ENCODE measurements at regions not wholly inside any gene's neighbourhood (a gene's known extent, or its start where the extent isn't known, plus 50 kb on each side); places are given as distances from the start of the nearest gene placed in this dataset.

DNA sequence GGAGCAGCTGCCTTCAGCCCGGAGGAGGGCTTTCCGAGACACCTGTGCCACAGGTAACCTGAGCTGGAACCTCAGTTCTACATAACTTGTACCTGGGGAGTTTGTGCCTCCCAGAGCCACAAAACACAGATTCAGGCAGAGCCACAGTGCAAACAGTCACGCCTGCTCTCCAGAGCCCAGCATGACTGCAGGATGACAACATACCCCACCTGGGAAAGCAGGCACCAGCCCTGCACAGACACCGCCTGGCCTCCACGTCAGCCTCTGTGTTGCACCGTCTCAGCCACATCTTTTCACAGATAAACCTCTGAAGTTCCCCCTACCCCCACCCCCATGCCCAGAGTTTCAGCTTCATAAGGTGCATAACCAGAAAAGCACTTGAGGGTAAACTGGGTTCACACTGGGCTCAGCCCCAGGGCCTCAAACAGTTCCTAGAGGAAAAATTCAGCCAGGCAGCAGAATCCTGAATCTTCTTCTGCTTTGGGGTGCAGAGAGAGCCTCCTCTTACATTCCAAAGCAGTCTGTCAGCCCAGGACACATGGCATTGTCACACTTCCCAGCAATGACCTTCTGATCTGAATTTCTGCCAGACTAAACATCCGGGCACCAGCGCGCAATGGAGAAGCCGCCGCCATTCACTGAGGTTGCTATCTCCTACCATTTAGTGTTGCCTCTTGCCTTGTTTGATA is 229.5 kb downstream of the TOMM20 start:
- DNase-seq (ENCODE audit: extremely low read depth, insufficient read length): no peak

DNA sequence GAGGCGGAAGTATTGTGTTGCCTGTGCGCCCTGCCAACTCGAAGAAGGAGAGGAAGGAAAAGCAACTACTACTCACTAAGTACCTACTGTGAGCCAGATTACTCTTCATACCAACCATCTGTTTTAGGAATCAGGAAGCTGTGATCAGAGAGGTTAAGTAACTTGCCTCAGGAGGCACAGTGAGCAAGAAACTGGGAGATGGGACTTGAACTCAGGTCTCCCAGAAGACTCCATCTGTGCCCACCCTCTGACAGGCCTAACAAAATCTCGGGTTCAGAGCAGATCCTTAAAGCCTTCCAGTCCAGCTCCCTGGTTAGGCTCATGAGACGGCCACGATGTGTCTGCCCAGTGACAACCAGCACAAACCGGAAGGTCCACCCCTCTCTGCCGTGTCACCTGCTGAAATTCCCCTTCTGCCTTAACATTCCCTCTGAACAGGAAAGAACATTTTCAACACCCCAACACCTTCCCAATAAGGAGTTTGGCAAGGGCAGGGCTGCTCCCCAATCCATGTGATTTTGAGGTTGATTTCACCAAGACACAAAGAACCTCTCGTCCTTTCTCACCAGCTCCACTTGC is 230.1 kb downstream of the TOMM20 start:
- H3K4me3 ChIP-seq (replicated peaks; ENCODE audit: low read depth, low read length): no peak overlapping the region
- H3K36me3 ChIP-seq (ENCODE audit: control insufficient read depth, insufficient read depth, low read length): no peaks in the 10 kb centered on the region
- no peak for DNase-seq (ENCODE audit: extremely low read depth, insufficient read length)
- no peaks in the 10 kb centered on the region for H3K27me3 ChIP-seq (replicated peaks; ENCODE audit: control insufficient read depth, insufficient read depth, low read length)
- TF ChIP-seq, protein P1, sequence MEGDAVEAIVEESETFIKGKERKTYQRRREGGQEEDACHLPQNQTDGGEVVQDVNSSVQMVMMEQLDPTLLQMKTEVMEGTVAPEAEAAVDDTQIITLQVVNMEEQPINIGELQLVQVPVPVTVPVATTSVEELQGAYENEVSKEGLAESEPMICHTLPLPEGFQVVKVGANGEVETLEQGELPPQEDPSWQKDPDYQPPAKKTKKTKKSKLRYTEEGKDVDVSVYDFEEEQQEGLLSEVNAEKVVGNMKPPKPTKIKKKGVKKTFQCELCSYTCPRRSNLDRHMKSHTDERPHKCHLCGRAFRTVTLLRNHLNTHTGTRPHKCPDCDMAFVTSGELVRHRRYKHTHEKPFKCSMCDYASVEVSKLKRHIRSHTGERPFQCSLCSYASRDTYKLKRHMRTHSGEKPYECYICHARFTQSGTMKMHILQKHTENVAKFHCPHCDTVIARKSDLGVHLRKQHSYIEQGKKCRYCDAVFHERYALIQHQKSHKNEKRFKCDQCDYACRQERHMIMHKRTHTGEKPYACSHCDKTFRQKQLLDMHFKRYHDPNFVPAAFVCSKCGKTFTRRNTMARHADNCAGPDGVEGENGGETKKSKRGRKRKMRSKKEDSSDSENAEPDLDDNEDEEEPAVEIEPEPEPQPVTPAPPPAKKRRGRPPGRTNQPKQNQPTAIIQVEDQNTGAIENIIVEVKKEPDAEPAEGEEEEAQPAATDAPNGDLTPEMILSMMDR (IDR thresholded peaks at IDR 0.05; ENCODE audit: insufficient read depth, low read length, poor library complexity, severe bottlenecking): no peak

More for the DNA sequence above, 229.5 kb downstream of the TOMM20 start:
- Histone ChIP-seq H3K27me3 (replicated peaks; ENCODE audit: control insufficient read depth, insufficient read depth, low read length) (no peaks in the 10 kb centered on the region), H3K4me3 (replicated peaks; ENCODE audit: low read depth, low read length) (no peak overlapping the region), H3K36me3 (ENCODE audit: control insufficient read depth, insufficient read depth, low read length) (no peaks in the 10 kb centered on the region)
- TF ChIP-seq, protein P1 (IDR thresholded peaks at IDR 0.05; ENCODE audit: insufficient read depth, low read length, poor library complexity, severe bottlenecking): no peak

DNA sequence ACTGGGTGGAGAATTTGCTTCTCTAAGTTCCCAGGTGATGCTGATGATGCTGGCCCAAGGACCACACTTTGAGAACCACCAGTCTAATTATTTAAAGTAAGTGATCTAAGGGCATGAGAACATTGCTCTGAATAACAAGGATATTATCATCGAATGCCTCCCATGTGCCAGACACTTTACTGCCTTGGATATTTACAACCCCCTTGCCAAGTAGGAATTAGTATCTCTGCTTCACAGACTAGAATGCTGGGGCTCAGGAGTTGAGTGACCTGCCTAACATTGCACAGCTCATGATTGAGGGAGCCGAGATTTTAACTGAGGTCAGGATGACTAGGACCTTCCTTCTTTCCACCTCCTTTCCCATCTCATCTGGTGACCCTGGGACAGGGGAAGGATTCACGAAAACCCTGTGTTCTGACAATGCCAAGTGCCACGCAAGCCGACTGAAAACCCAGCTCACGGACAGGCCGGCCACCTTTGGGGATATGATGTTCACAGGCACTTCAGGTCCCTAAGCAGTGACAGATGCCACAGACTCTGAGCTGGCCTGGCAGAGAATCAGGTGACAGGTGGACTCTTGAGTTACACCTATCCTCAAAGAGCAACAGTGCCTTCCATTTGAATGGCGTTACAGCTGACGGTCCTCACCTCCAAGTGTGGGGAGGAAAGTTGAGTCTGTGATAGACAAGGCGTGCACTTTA is 230.7 kb downstream of the TOMM20 start:
- TF ChIP-seq, protein P1 (IDR thresholded peaks at IDR 0.05; ENCODE audit: insufficient read depth, low read length, poor library complexity, severe bottlenecking): no peak
- no peak for DNase-seq (ENCODE audit: extremely low read depth, insufficient read length)
- H3K36me3 ChIP-seq (ENCODE audit: control insufficient read depth, insufficient read depth, low read length): no peaks in the 10 kb centered on the region
- no peaks in the 10 kb centered on the region for H3K27me3 ChIP-seq (replicated peaks; ENCODE audit: control insufficient read depth, insufficient read depth, low read length)
- H3K4me3 ChIP-seq (replicated peaks; ENCODE audit: low read depth, low read length): no peak overlapping the region

DNA sequence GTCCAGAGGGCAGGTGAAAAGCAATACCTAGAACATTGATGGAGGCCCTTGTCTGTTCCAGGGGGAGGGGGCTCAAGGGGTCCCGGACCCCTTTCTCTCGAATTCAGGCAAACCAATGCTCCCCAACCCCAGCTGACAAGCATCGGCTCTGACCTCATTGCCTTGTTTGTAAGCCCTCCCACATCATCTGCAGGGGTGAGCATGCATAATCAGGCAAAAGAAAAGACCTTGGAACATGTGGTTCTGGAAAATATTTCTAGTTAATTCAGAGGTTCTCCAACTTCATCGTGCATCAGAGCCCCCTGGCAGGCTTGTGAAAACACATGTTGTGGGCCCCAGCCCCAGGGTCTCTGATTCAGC is 231.3 kb downstream of the TOMM20 start:
- Histone ChIP-seq H3K4me3 (replicated peaks; ENCODE audit: low read depth, low read length) (no peak overlapping the region), H3K27me3 (replicated peaks; ENCODE audit: control insufficient read depth, insufficient read depth, low read length) (no peaks in the 10 kb centered on the region), H3K36me3 (ENCODE audit: control insufficient read depth, insufficient read depth, low read length) (no peaks in the 10 kb centered on the region)
- no peak for DNase-seq (ENCODE audit: extremely low read depth, insufficient read length)
- TF ChIP-seq, protein P1 (IDR thresholded peaks at IDR 0.05; ENCODE audit: insufficient read depth, low read length, poor library complexity, severe bottlenecking): no peak

DNA sequence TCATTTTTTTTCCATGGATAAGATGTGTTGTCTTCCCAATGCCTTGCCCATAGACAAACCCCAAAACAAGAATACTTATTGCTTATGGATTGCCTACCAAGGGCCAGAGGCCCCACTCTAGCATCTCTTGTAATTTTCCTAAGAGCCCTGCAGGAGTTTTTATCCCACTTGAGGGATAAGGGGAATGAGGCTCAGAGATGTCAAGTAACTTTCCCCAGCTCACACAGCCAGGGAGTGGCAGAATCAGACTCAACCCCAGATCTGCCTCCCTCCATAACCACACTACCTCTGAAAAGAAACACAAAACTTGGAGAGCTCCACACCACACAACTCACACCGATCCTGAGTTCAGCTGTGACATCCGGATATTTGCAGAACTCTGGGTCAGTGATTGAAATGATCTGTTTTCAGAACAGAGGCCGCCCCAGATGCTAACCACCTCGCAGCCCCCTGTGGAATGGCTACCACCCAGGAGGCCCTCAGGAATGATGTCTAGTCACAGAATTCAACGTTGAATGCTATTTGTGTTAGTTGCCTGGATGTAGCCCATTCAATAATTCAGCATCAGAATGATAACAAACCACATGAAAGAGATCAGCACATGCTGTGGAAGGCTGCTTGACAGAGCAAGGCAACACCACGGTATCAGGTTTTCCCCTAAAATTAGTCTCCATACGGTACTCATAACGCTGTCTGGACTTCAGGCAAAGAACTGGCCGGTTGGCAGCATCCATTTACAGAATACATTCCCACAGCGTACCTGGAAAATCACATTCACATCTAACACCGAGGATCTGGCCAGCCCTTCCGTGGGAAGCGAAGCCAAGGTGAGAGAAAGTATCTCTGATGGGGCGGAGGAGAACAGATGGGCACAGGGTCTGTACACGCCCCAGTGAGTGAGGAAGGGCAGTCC is 231.9 kb downstream of the TOMM20 start:
- Histone ChIP-seq H3K36me3 (ENCODE audit: control insufficient read depth, insufficient read depth, low read length) (no peaks in the 10 kb centered on the region), H3K4me3 (replicated peaks; ENCODE audit: low read depth, low read length) (no peak overlapping the region), H3K27me3 (replicated peaks; ENCODE audit: control insufficient read depth, insufficient read depth, low read length) (no peaks in the 10 kb centered on the region)
- DNase-seq (ENCODE audit: extremely low read depth, insufficient read length): no peak
- TF ChIP-seq, protein P1 (IDR thresholded peaks at IDR 0.05; ENCODE audit: insufficient read depth, low read length, poor library complexity, severe bottlenecking): no peak

Measured in GM06990 (cell line).